HuH-7.5 (cell line): ENCODE measurements at regions not wholly inside any gene's neighbourhood (a gene's known extent, or its start where the extent isn't known, plus 50 kb on each side); places are given as distances from the start of the nearest gene placed in this dataset.

Experiments
- DNase-seq: peaks from one replicate; pipeline ENCODE4 v3.0.0; 2011; ENCODE audit warnings: low spot score

DNA sequence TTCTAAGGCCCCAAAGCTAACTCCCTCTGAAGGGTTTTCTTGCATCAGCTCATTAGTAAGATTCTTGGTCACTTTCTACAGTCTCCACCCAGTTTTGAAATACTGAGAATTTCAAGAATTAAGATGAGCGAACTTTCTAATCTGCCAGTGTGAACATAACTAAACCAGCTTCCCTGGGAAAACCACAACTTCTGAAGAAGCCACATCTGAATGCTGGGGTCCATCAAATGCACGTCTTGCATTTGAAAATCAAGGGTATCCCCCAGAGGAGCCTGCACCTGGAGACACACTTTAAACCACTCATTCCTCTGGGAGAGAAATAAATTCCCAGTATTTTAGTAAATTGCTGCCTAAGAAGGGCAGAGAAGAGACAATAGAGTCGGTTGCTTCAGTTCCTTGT is 292.1 kb upstream of the CDH4 start:
- no peak for DNase-seq

DNA sequence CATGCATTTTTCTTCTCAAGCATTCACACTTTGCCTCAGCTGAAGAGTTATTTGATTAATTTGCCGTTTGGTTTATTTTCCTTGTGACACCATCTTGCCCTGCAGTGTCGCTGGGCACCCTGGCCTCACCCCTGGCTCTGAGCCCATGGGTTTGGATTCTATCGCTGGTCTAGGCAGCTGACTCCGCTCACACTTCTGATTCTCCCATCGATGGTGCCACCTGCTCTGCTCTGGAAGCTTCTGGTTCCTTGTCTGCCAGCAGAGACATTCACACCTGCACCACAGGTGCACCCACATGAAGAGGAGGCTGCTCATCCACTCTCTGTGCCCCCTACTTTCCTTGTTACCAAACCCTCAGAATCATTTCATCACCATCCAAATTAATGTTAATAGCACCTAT is 291.6 kb upstream of the CDH4 start:
- no peak for DNase-seq

DNA sequence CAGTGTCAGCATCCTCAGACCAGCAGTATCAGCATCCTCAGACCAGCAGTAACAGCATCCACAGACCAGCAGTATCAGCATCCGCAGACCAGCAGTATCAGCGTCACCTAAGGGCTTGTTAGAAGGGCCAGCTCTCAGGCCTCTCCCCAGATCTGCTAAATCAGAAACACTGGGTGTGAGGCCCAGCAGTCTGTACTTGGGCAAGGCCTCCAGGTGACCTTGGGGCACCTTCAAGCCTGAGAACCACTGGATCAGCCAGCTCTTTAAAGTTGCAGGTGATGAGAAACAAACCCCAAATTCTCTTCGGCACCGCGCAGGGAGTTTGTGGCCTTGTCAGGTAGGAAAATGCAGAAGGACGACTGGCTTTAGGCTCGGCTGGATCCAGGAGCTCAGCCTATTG is 290.5 kb upstream of the CDH4 start:
- DNase-seq, result no peak

DNA sequence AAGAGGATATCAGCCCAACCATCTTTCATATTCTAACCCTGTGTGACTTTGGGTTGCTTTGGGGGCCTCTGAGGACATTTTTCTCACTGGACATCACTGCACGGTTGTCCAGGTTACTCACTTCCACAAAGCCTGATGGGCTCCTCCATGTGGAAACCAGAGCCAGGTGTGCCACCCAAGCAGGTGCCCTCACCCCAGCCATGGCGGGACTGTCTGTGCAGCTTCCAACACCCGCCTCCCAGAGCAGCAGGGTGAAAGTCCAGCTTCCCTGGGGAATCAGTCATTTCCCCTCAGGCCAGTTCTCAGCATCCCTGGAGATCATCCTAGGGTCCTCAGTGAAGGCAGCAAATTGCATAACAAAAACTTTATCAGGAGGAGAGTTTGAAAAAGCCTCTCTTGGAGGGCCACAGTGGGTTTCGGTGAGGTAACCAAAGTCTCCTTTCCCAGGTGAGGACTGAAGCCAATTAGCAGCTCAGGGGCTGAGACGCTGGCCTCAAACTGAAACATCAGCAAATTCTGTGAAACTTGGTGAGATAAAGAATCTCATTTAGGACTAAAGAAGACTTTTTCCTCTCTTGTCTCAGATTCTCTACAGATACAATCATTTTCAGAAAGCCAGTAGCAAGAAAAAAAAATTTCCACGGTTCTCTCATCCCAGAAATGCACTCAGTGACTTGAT is 289.6 kb upstream of the CDH4 start:
- no peak for DNase-seq

DNA sequence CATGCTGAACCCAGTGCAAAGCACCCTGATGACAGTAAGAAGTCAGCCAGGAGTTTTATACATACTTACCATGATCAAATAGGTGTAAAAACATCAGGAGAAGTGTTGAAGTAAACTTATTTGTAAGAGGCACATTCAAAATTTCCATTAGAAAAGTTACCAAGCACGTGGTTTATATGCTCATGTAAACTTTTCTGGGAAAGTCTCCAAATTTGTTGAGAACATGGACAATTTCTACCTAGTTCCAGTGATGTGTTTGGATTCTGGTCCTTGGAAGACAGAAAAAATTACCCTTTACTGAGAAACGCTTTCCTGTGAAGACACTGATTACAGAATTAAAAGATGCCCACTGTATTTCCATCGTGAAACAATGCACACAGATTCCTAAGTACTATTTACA is 288.9 kb upstream of the CDH4 start:
- no peak for DNase-seq

DNA sequence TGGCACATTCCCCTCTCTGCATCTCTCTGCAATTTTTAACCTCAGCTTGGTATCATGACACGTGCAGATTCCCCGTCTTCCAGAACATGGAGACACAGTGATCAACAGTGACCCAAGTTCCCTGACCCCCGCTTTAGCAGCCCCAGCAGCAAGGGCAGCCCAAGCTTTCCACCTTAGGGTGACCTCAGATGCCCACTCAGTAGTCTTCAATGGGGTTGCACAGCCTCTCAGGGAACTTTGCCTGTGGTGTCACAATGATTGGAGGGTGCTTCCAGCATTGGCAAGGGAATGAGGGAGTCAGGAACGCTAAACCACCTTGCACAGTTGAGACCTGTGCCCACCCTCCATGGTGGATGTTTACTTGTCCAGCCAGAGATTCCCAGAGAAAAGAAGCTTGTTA is 287.1 kb upstream of the CDH4 start:
- DNase-seq, result no peak

DNA sequence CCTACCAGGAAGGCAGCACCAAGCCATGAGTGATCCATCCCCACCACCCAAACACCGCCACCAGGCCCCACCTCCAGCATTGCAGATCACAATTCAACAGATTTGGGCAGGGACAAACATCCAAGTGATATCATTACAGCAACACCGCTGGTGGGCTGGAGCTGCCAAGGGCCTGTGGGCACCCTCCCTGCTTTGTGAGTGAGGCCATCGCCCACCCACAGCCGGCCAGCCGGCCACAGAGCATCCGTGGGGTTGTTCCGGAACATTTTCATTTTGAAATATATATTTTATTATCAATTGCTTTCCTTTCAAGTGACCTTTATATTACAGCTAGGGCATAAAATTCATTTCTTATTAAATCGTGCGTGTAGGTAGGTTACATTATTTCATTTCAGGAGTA is 286.0 kb upstream of the CDH4 start:
- DNase-seq, result no peak

DNA sequence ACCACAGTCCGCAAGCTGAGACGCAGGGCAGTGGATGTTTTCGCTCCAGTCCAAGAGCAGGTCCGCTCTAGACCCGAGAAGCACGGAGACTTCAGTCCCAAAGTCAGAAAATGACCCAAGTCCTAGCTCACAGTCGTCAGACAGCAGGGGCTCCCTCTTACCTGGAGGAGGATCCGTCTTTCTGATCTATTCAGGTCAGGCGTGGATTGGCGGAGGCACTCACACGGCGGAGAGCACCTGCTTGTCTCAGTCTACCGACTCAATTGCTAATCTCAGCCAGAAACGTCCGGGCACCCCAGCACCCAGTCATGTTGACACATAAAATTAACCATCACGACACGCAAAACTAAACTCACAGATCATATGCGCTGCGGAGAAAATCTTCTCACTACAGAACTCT is 285.3 kb upstream of the CDH4 start:
- DNase-seq, result no peak

DNA sequence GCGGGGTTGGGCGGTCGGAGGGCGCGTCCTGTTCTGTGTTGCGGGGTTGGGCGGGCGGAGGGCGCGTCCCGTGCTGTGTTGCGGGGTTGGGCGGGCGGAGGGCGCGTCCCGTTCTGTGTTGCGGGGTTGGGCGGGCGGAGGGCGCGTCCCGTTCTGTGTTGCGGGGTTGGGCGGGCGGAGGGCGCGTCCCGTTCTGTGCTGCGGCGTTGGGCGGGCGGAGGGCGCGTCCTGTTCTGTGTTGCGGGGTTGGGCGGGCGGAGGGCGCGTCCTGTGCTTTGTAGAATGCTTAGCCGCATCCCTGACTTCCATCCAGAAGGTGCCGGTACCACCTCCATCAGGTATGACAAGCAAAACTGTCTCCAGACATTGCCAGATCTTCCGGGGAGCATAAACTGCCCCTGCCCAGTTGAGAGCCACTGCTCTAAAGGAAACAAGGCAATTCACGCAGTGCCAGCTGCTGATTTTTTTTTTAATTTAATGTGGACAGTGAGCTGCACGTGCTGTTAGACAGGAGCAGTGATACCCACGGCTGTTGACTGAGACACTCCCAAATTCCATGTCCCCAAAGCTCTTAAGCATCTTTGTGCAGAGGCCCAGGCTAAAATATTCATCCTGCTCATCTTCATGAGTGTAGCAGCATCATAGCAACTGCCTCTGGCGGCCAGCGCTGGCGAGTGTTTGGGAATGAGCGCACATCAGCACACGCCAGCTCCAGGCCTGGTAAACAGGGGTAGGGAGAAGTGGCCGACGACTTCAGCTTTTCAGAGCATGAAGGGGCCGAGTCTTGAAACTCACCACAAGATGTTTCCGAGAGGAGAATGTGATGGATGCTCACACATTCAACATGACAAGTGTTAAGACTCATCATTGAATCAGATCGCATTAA is 284.4 kb upstream of the CDH4 start:
- DNase-seq, result no peak

DNA sequence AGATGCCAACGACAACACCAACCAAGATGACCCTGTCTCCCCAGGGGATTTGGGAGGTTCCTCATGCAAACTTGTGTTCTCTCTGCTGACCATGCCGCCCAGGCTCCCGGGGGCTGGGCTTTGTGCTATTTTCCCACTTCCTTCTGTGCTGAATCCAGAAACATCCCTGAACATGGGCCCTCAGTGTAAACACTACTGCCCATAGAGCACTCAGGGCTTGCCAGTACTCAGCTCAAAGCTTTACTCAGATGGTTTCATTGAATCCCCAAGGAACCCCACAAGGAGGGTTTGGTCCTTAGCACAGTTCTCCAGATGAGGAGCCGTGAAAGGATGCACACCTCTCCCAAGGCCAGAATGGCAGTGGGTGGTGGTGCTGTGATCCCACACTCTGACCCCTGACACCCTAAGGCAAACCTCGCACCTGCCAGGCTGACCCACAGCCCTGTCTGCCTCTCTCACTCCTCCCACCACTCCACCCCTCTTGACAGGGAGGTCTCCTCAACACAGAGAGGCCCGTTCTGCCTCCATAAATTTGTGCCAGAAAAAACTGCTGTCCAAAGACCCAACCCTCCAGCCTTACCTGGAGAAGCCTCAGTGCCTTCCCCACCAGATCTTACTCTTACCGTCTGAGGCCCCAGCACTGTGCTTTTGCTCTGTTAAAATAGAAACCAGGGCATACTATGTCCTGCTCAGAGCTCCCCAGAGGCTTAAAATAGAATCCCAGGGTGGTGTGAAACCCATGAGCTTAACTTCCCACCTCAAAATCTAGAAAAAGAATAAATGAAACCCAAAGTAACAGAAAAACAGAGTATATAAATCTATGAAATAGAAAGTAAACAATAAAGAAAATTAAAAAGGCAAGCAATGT is 283.0 kb upstream of the CDH4 start:
- DNase-seq, result no peak

DNA sequence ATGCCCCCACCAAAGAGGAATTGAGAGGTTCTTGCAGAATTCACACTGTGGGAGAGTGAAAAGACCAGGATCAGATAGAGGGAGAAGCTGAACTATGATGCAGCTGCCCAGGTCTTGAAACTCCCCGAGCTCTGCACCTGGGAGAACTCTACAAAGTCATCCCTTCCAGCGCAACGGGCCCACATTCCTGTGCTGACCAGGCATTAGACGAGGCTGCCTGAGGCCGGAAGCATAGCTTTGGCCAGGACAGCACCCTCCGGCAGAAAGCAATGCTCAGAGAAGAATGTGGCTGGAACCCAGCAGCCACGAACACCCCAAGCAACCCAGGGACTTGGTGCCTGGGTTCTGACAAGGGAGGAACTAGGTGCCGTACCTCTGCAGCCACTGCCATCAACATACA is 281.5 kb upstream of the CDH4 start:
- DNase-seq, result no peak

DNA sequence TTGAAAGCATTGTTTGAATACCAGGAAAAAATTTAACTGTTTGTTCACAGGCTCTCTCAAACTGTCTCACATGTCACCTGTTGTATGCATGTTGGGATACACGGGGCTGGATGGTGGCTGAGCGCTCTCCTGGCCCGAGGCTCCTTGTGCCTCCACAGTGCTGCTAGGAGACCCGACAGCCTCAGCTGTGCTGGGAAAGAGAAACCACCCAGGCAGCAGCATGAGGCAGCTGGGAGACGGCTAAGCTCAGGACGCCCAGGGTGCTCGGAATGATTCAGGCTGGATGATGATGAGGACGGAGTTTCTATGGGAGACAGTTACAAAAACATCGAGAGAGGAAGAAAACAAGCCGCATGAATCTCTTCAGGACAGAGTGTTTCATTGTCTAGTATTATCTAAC is 278.0 kb upstream of the CDH4 start:
- no peak for DNase-seq

DNA sequence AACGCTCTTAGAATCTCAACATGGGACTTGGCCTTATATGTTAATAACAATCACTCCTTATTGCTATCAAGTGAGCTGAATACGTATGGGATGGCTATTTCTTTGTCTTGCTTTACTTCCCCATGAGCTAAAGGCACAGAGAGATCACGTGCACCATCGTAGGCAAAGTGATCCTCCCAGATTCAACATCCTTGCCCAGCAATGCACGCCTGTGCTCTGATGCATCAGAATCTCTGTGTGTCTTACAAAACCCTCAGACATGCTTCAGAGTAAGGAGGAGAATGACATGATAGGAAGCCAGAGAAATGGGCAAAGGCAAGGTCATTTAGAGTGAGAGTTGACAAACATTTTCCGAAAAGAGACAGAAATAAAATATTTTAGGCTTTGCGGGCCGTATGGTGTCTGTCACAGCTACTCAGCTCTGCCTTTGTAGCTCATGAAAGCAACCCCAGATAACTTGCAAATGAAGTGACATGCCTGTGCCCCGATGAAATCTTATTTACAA is 277.6 kb upstream of the CDH4 start:
- no peak for DNase-seq

DNA sequence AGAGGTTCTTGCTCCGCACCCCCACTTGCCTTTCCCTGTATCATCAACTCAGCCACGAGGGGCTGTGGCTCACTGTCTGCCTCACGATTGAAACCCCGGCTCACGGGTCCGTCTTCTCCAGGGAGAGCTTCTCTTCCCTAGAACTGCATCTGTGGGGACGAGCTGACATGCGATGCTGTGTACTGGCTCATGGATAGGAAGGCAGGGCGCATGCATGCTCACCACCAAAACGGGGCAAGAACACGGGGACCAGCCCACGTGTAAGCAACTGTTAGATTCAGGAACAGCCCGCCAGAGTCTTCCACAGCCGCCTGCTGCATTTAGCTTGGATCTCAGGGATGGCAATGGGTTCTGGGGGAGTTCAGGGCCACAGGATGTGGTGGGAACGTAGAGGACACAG is 275.9 kb upstream of the CDH4 start:
- no peak for DNase-seq

DNA sequence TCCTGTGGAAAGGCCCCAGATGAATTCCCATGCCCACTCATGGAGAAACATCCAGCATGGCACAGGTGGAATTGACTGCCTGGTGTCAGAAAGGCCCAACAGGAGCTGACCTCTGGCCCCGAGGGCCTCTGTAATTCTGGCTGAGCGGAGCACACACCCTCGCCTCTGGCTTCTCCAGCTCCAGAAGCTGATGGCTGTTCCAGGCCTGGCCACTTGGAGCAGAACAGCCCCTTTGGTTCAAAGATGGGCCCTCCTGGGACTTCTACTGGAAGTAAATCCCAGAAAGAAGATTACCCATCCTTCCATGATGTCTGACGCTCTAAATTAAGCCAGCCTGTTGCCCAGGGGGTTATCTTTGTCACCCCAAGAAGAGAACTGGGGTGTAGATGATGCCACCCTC is 275.1 kb upstream of the CDH4 start:
- DNase-seq, result no peak

DNA sequence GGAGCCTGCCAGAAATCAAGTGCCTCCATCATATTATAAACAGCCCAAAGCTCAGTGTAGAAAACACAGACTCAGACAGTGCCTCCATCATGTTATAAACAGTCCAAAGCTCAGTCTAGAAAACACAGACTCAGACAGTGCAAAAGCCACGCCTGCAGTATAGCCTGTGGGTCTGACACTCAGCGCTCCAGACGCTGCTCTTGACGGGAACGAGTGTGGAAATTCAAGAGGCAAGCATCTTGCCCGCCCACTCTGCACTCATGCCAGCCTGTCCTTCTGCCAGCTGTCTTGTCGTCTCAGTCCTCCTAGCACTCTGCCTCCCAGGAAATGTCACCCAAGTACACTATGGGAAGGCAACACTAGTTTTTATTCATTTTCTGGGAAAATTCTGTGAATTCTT is 274.2 kb upstream of the CDH4 start:
- DNase-seq, result no peak

DNA sequence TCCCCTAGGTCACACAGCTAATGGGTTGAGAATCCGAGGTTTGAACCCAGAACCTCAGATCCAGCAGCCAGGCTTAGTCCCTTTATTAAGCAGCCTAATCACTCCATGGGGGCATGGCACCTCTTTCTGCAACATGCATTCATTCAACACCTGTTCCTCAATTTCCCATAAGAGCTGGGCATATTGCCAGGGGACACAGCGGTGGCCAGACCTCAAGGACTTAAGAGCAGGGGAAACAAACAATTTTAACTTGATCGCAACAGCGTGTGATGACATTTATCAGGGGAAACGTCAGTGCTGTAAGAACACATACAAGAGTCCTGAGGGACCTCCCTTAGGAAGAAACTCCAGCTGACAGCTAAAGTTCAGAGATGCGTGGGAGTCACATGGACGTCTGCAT is 267.4 kb upstream of the CDH4 start:
- DNase-seq, result no peak

DNA sequence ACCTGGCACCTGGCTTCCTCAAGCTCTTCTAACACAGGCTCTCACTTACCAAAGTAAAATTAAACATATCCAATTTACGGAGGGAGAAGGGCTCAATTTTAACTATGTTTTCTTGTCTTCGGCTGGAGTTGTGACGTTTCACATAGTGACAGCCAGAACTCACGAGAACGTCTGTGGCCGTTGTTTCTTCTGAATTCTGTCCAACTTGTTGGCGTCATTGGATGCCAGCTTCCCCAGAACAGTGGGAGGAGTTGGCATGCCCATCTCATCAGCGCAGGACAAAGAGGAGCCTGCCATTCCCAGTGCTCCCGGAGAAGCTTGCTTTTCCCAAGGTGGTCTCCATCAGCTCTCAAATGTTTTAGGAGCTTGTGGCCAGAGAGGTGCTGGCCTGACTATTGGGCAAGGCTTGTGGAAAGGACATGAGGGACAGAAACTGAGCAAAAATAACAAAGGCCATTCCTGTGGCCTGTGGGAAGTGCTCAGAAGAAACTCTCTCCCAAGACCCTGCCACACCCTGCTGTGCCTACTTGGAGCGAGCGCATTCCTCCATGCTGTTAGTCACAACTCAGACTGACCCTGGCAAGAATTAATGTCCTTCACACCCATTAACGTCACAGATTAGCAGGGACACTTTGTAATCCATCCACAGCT is 265.4 kb upstream of the CDH4 start:
- no peak for DNase-seq

DNA sequence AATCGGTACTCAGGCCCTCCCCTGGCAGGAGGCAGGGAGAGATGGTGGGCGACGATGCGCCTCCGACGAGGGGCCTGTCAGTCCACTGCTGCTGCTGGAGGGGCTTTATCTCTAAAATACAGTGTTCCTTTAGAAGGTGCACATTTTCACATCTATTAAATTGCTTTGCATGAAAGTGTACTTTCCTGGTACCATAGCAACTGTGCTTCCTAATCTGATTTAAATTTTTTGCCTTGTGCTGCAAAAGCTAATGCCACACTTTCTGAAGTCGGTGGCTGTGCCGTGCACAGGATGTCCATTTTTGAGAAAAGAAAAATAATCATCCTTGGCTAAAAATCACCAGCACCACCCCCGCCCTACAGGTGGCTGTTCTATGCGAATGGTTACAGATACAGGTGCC is 262.0 kb upstream of the CDH4 start:
- DNase-seq, result no peak

DNA sequence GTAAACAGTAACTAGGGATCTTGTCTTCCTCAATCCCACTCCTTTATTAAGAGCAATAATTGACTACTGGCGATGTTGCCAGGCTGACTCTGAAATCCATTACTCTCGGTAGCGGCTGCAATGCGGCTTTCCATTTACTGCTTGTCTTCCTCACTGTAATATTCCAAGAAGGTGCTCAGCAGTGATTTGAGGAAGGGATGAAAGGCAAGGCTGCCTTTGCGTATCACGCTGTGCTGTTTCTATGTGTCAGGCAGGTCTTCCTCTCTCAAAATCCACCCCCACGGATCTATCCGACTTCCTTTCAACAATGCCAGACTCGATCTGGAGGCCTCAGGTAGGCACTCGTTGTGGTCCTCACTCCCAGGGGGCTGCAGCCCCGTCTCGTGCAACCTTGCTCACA is 261.4 kb upstream of the CDH4 start:
- no peak for DNase-seq

DNA sequence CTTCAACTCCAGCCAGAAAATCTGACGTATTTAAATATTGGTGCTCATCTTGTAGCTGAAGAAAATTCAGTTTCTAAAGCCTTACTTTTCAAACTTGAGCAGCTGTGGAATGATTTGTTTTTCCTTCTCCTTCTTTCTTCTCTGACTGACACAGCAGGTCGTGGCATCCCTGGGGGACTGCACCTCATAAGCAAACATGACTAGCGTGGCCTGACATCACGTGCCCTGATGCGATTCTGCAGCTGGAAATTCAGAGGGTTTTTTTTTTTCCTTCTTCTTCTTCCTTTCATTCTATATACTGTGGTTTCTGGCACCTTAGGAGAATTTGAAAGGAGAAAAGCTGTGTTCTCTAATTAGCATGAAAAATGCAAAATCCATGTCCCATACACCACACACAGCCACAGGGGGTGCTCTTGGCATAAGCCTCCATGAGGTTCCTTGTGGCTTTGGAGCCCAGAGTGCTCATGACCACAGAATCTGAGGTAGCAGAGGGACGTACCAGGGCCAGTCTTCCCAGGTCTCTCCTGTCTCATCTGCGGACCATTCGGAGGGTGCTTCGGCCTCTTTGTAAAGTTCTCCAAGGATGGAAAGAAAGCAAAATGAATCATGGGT is 258.5 kb upstream of the CDH4 start:
- no peak for DNase-seq

DNA sequence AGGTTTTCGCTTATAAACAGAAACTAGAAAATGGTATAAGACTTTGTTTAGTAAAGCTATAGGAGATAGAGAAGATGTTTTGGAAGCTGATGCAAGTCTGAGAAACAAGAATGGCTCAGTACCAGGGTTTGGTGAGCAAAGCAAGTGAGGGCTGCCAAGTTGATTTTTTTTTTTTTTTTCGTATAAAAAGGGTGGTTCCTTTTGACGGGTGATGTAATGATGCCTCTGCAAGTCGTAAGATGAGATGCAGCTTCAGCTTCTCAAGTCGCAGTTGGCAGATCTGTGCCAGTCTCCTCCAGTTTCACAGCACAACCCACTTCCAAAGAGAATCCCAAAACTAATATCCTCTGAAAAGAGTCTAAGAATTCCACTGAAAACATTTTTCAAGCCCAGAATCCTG is 252.8 kb upstream of the CDH4 start:
- DNase-seq, result no peak
